GM21367 (cell line): ENCODE measurements at regions not wholly inside any gene's neighbourhood (a gene's known extent, or its start where the extent isn't known, plus 50 kb on each side); places are given as distances from the start of the nearest gene placed in this dataset.

Experiments used
- ATAC-seq: cut with Tn5 transposase; IDR thresholded peaks from one replicate; pipeline ENCODE4 v1.9.1; 2021; ENCODE audit not compliant: unreplicated experiment

GRCh38 chr3:34279901-34280300 is 481.5 kb downstream of the PDCD6IP start:
- no peak for ATAC-seq

- ATAC-seq: no peak
These were observed 485.3 kb downstream of the PDCD6IP start for GRCh38 chr3:34283751-34284150.

- no peak for ATAC-seq
These were observed 486.8 kb downstream of the PDCD6IP start for GRCh38 chr3:34284959-34285826.

GRCh38 chr3:34285827-34286188 is 487.4 kb downstream of the PDCD6IP start:
- no peak for ATAC-seq

- no peak for ATAC-seq
These were observed 494.3 kb downstream of the PDCD6IP start for GRCh38 chr3:34292605-34293300.

- no peak for ATAC-seq
These were observed 495.8 kb downstream of the PDCD6IP start for GRCh38 chr3:34294240-34294639.

- no peak for ATAC-seq
These were observed 498.4 kb downstream of the PDCD6IP start for GRCh38 chr3:34296796-34297195.

- no peak for ATAC-seq
These were observed 500.2 kb downstream of the PDCD6IP start for GRCh38 chr3:34298653-34299052.

- ATAC-seq: no peak
These were observed 502.2 kb downstream of the PDCD6IP start for GRCh38 chr3:34300621-34301020.

GRCh38 chr3:34301313-34301712 is 502.9 kb downstream of the PDCD6IP start:
- no peak for ATAC-seq

- ATAC-seq: no peak
These were observed 506.8 kb downstream of the PDCD6IP start for GRCh38 chr3:34305266-34305665.

- no peak for ATAC-seq
These were observed 514.3 kb downstream of the PDCD6IP start for GRCh38 chr3:34312684-34313083.

- no peak for ATAC-seq
These were observed 521.5 kb downstream of the PDCD6IP start for GRCh38 chr3:34319881-34320280.

GRCh38 chr3:34323517-34323916 is 525.1 kb downstream of the PDCD6IP start:
- ATAC-seq: no peak

GRCh38 chr3:34346656-34347055 is 548.2 kb downstream of the PDCD6IP start:
- no peak for ATAC-seq

- ATAC-seq: no peak
These were observed 553.7 kb downstream of the PDCD6IP start for GRCh38 chr3:34351882-34352777.

GRCh38 chr3:34352778-34353331 is 554.4 kb downstream of the PDCD6IP start:
- no peak for ATAC-seq

GRCh38 chr3:34357461-34357860 is 559.0 kb downstream of the PDCD6IP start:
- ATAC-seq: no peak

GRCh38 chr3:34359064-34359463 is 560.6 kb downstream of the PDCD6IP start:
- ATAC-seq: no peak

GRCh38 chr3:34360713-34361112 is 562.3 kb downstream of the PDCD6IP start:
- ATAC-seq: no peak

- peak; percentile 99 for ATAC-seq
These were observed 563.5 kb downstream of the PDCD6IP start for GRCh38 chr3:34361921-34362320.
